GM12875 (cell line): ENCODE measurements at regions not wholly inside any gene's neighbourhood (a gene's known extent, or its start where the extent isn't known, plus 50 kb on each side); places are given as distances from the start of the nearest gene placed in this dataset.

Experiments
- H3K4me3 ChIP-seq: one replicate; pipeline ENCODE4 v1.5.1; 2011; ENCODE audit warnings: low read depth, low read length, control low read depth
- CTCF ChIP-seq: IDR thresholded peaks from 2 replicates; pipeline ENCODE4 v1.5.1; 2011; ENCODE audit warnings: low read depth, mild to moderate bottlenecking, control low read depth, inconsistent platforms, low read length, moderate library complexity, borderline replicate concordance; ENCODE audit not compliant: insufficient read depth

DNA sequence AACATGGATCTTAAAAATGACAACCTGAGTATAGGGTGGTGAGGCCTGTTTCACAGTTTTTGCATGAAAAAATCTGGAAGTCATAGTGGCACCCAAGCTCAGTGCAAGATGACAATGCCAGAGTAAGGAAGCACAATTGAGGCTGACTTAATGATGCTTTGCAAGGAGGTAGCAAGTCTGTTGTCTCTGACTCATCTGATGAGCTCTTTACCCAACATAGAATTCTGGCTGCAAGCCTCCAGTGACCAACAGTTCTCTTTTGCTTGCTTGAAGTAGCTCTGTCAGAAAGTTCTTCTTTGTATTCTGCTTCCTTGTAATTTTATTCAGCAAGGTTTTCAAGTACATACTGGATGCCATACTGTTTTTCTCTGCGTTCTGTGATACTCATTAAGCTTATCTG, 117.1 kb downstream of the FOXD2 start:
- TF ChIP-seq CTCF: no peak

GRCh38 chr1:47555306-47555705, 117.5 kb downstream of the FOXD2 start:
- no peak overlapping the region for H3K4me3 ChIP-seq
- no peak for TF ChIP-seq CTCF

More for the DNA sequence above, 117.1 kb downstream of the FOXD2 start:
- H3K4me3 ChIP-seq: no peak overlapping the region

DNA sequence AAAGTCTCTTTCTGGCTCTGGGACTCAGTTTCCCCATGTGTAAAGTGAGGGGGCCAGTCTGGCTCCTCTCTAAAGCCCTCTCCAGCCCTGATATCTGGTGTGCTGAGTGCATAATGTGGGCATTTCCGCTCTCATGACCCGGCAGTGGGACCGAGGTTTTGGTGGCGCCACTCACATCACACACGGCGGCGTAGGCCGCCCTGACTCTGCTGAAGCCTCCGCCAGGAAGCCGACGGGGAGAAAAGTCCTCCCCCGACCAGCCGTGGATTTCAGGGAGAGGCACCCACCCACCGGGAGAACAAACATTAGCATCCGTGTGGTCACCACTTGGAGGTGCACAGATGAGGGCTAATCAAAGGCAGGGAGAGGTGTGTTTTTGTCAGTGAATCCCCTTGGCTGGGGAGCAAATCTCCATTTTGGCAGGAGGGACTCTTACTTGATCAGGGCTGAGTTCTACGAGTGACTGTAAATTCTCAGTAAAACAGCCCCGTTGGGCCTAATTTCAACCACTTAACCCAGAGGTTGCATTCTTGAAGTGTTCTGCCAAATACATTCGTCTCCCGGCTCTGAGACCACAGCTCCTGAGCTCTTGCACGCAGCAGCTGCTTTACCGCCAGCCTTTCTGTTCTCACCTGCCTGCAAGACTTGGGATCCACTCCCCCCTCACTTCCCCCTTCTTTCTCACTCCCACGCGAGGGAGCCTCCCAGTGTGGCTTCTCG, 118.2 kb downstream of the FOXD2 start:
- no peak for TF ChIP-seq CTCF
- H3K4me3 ChIP-seq: no peak overlapping the region

DNA sequence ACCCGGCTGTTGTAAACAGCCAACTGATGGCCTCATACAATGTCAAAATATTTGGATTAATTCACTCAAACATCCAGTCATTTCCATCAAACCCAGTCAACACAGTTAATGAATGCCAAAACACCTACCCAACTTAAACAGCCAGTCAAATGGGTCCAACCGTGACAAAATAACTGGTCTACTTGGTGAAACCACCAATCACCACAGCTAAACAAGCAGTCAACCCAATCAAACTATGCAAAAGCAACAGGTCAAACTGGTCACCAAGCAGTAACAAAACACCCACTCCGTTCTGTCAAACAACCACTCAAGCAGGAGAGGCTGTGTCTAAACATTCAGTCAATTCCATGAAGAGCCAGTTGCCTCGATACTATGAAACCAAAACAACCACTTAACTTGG, 119.2 kb downstream of the FOXD2 start:
- TF ChIP-seq CTCF: no peak
- H3K4me3 ChIP-seq: no peak overlapping the region

GRCh38 chr1:47558601-47559593, 121.1 kb downstream of the FOXD2 start:
- TF ChIP-seq CTCF: no peak
- no peak overlapping the region for H3K4me3 ChIP-seq

DNA sequence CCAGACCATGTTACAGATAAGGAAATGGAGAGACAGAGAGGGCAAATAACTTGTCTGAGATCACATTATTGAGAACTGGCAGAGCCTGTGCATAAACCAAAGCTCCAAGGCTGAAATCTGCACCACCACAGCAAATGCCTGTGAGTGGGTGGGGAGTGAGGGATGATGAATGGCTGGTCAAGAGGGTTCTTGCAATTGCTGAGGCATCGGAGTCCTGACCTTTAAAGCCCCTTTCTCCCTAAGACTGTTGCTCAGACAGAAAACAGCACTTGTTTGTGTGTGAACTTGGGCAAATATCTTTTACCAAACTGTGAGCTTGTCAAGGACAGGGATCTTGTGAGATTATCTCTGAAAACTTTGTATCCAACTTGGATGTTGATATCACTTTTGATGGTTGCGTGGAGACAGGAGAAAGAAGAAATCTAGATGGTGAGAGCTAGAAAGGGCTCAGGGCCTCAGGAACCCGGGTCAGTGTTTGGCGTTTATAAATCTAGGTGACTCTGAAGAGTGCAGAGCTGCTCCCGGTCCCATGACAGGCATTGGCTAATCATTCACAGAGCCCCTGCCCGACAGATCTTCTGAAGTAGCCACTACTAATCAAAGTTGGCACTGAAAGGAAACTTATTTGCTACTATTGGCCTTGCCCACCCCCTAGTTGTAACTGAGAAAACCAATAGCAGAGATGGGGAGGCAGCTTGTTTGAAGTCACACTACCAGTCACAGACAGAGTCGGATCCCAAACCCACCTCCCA, 122.3 kb downstream of the FOXD2 start:
- no peak overlapping the region for H3K4me3 ChIP-seq
- no peak for TF ChIP-seq CTCF
